H9 (cell line): ENCODE measurements at regions not wholly inside any gene's neighbourhood (a gene's known extent, or its start where the extent isn't known, plus 50 kb on each side); places are given as distances from the start of the nearest gene placed in this dataset.

Experiments
- DNase-seq: peaks from one replicate; pipeline ENCODE4 v3.0.0-alpha.2; 2017
- H2AFZ ChIP-seq: one replicate; pipeline ENCODE4 v1.6.1; 2013; ENCODE audit warnings: mild to moderate bottlenecking, low read length, control low read depth, moderate library complexity
- H2AK5ac ChIP-seq: 2 replicates; pipeline ENCODE4 v1.6.1; 2013; ENCODE audit warnings: low read length, control low read depth, mixed read lengths; ENCODE audit not compliant: insufficient read length
- H2BK120ac ChIP-seq: one replicate; pipeline ENCODE4 v1.6.1; 2013; ENCODE audit warnings: low read depth, mild to moderate bottlenecking, low read length, control low read depth, inconsistent platforms; ENCODE audit not compliant: poor library complexity, severe bottlenecking
- H2BK12ac ChIP-seq: 2 replicates; pipeline ENCODE4 v1.6.1; 2013; ENCODE audit warnings: low read length, control low read depth, mixed read lengths, low read depth; ENCODE audit not compliant: insufficient read length
- H2BK15ac ChIP-seq: 2 replicates; pipeline ENCODE4 v1.6.1; 2013; ENCODE audit warnings: low read depth, low read length, control low read depth
- H2BK20ac ChIP-seq: one replicate; pipeline ENCODE4 v1.6.1; 2013; ENCODE audit warnings: low read depth, mild to moderate bottlenecking, low read length, control low read depth, inconsistent platforms; ENCODE audit not compliant: poor library complexity, severe bottlenecking
- H2BK5ac ChIP-seq: 2 replicates; pipeline ENCODE4 v1.6.1; 2013; ENCODE audit warnings: low read length, control low read depth, mixed read lengths; ENCODE audit not compliant: insufficient read length
- H3K14ac ChIP-seq: 2 replicates; pipeline ENCODE4 v1.6.1; 2013; ENCODE audit warnings: low read length, control low read depth; ENCODE audit not compliant: insufficient read depth
- H3K18ac ChIP-seq: 2 replicates; pipeline ENCODE4 v1.6.1; 2013; ENCODE audit warnings: low read depth, mild to moderate bottlenecking, mixed read lengths, low read length, control low read depth; ENCODE audit not compliant: insufficient read length
- H3K23ac ChIP-seq: 2 replicates; pipeline ENCODE4 v1.6.1; 2013; ENCODE audit warnings: low read length, control low read depth, mixed read lengths, low read depth; ENCODE audit not compliant: insufficient read length
- H3K23me2 ChIP-seq: 2 replicates; pipeline ENCODE4 v1.6.1; 2013; ENCODE audit warnings: low read depth, mild to moderate bottlenecking, mixed read lengths, low read length, control low read depth; ENCODE audit not compliant: insufficient read length, poor library complexity, severe bottlenecking
- H3K27ac ChIP-seq: 2 replicates; pipeline ENCODE4 v1.5.1; 2013; ENCODE audit warnings: low read length, control low read depth, mixed read lengths, low read depth; ENCODE audit not compliant: insufficient read length
- H3K27me3 ChIP-seq: 2 replicates; pipeline ENCODE4 v1.6.1; 2013; ENCODE audit warnings: low read length, control low read depth, inconsistent platforms; ENCODE audit not compliant: insufficient read depth
- H3K4ac ChIP-seq: 2 replicates; pipeline ENCODE4 v1.6.1; 2013; ENCODE audit warnings: low read depth, mild to moderate bottlenecking, control low read depth, inconsistent platforms, low read length, moderate library complexity
- H3K4me1 ChIP-seq: 2 replicates; pipeline ENCODE4 v1.6.1; 2013; ENCODE audit warnings: low read length, control low read depth, inconsistent platforms; ENCODE audit not compliant: insufficient read depth
- H3K4me2 ChIP-seq: 2 replicates; pipeline ENCODE4 v1.6.1; 2013; ENCODE audit warnings: low read length, control low read depth, mixed read lengths; ENCODE audit not compliant: insufficient read length, insufficient read depth
- H3K56ac ChIP-seq: 2 replicates; pipeline ENCODE4 v1.6.1; 2013; ENCODE audit warnings: low read depth, mild to moderate bottlenecking, mixed read lengths, low read length, control low read depth; ENCODE audit not compliant: insufficient read length
- H3K79me1 ChIP-seq: 2 replicates; pipeline ENCODE4 v1.6.1; 2013; ENCODE audit warnings: low read depth, mild to moderate bottlenecking, moderate library complexity, low read length, control low read depth, inconsistent platforms; ENCODE audit not compliant: insufficient read depth, poor library complexity, severe bottlenecking
- H3K79me2 ChIP-seq: 2 replicates; pipeline ENCODE4 v1.6.1; 2013; ENCODE audit warnings: low read length, control low read depth, inconsistent platforms; ENCODE audit not compliant: insufficient read depth
- H3K9ac ChIP-seq: 2 replicates; pipeline ENCODE4 v1.6.1; 2013; ENCODE audit warnings: low read length, control low read depth, mixed read lengths; ENCODE audit not compliant: insufficient read length; ENCODE audit errors: extremely low read depth
- H3K9me3 ChIP-seq: one replicate; pipeline ENCODE4 v1.6.1; 2013; ENCODE audit warnings: low read depth, low read length, inconsistent platforms; ENCODE audit not compliant: control insufficient read depth
- H3T11ph ChIP-seq: one replicate; pipeline ENCODE4 v1.6.1; 2013; ENCODE audit warnings: mild to moderate bottlenecking, low read length, control low read depth, inconsistent platforms
- H4K20me1 ChIP-seq: one replicate; pipeline ENCODE4 v1.6.1; 2013; ENCODE audit not compliant: control insufficient read depth, insufficient read length, insufficient read depth
- H4K5ac ChIP-seq: 2 replicates; pipeline ENCODE4 v1.6.1; 2013; ENCODE audit warnings: low read depth, mild to moderate bottlenecking, mixed read lengths, low read length, control low read depth; ENCODE audit not compliant: insufficient read length
- H4K8ac ChIP-seq: replicated peaks from 2 replicates; pipeline ENCODE4 v1.6.1; 2013; ENCODE audit warnings: low read length, control low read depth, mixed read lengths, low read depth; ENCODE audit not compliant: insufficient read length
- H4K91ac ChIP-seq: 2 replicates; pipeline ENCODE4 v1.6.1; 2013; ENCODE audit warnings: low read depth, mild to moderate bottlenecking, moderate library complexity, mixed read lengths, low read length, control low read depth; ENCODE audit not compliant: insufficient read length
- H3K27ac Mint-ChIP-seq, 3 experiments: 2 replicates in 2 of 3; 3 replicates in 1 of 3; pipeline ENCODE4 v1.8.0; 2020 to 2021; ENCODE audit warnings: mixed read lengths in 3 of 3, mild to moderate bottlenecking in 1 of 3, moderate library complexity in 1 of 3
- H3K27me3 Mint-ChIP-seq: 2 replicates; pipeline ENCODE4 v1.8.0; 2021; ENCODE audit warnings: low read depth, mild to moderate bottlenecking, moderate library complexity, mixed read lengths
- H3K36me3 Mint-ChIP-seq, 3 experiments: 2 replicates in 2 of 3; 3 replicates in 1 of 3; pipeline ENCODE4 v1.8.0; 2020 to 2021; ENCODE audit warnings: low read depth in 3 of 3, mixed read lengths in 3 of 3; ENCODE audit not compliant: insufficient read depth in 1 of 3
- H3K4me1 Mint-ChIP-seq, 2 experiments: 2 replicates each; pipeline ENCODE4 v1.8.0; 2020; ENCODE audit warnings: mixed read lengths in 2 of 2
- H3K4me3 Mint-ChIP-seq, 2 experiments: 2 replicates in 1 of 2; 3 replicates in 1 of 2; pipeline ENCODE4 v1.8.0; 2020 to 2021; ENCODE audit warnings: mild to moderate bottlenecking in 2 of 2, mixed read lengths in 2 of 2, moderate library complexity in 1 of 2
- H3K9me3 Mint-ChIP-seq, 2 experiments: 2 replicates in 1 of 2; 3 replicates in 1 of 2; pipeline ENCODE4 v1.8.0; 2020; ENCODE audit warnings: mild to moderate bottlenecking in 2 of 2, mixed read lengths in 2 of 2, moderate library complexity in 1 of 2
- WGBS: extraction: QIAGEN DNeasy Blood & Tissue Kit; methylation state at CpG from one replicate; pipeline ENCODE4 v1.1.7; 2013; ENCODE audit warnings: missing lambda C conversion rate, low lambda C conversion rate, mixed read lengths; ENCODE audit not compliant: insufficient read length; ENCODE audit errors: extremely low coverage; 5-methylcytosine and 5-hydroxymethylcytosine counted together
- TF ChIP-seq, protein P1 (sequence below): fragments of 200-600 bp; sonication (generic); conservative IDR thresholded peaks from 3 replicates; pipeline ENCODE4 v1.8.0; 2021; ENCODE audit warnings: antibody characterized with exemption, mild to moderate bottlenecking

DNA sequence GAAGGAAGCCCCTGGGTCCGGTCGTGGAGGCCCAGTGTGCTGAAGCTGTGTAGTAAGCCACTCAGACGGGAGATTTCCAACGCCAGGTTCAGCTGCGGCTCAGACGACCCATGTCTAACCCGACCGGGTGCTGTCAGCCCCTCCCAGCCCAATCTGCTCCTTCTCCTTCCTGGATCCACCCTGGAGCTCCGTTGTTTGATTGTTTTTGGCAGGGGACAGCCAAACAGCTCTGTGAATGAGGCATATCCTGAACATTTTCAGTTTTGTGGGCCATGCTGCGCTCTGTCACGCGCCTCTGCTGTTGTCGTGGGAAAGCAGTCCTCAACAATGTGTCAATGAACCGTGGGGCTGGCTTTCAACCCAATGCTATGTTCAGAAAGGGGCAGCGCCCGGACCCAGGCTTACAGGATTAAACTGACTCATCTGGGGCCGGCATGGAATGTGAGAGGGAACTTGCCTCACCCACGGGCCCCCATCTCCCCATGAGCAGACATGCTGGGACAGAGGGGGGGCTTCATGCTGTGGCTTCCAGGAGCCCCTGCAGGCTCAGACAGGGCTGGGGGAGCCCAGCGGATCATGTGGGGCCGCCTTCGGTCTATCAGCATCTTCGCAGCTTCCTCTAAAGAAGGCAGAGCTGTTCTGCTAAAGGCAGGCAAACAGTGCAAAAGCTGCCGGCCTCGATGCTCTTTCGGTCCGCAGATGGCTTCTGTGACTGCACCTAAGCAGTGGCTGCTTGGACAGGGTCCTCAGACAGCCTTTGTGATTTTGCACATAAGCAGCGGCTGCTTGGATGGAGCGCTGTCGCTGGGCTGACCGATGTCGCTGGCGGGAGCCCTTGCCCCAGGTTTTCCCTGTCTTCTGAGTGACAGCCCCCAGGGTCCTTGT is 101.7 kb downstream of the RIPK4 start:
- Histone ChIP-seq H3K27ac (no peak overlapping the region), H2AK5ac (no peak overlapping the region), H3K79me1 (no peaks in the 10 kb centered on the region), H3K4me1 (no peaks in the 10 kb centered on the region), H3K9ac (no peak overlapping the region), H2BK20ac (no peak overlapping the region), H3K23me2 (no peaks in the 10 kb centered on the region), H3K4ac (no peak overlapping the region), H4K8ac (no peak overlapping the region), H3K9me3 (no peaks in the 10 kb centered on the region), H2AFZ (no peak overlapping the region), H3K14ac (peak overlapping the region; percentile 18; the same call in 1 of the 2 replicates), H3K4me2 (no peak overlapping the region), H3K27me3 (no peaks in the 10 kb centered on the region), H3T11ph (no peak overlapping the region), H4K91ac (no peak overlapping the region), H3K79me2 (no peaks in the 10 kb centered on the region), H2BK120ac (no peak overlapping the region), H2BK5ac (no peak overlapping the region), H2BK12ac (no peak overlapping the region), H4K5ac (no peak overlapping the region), H4K20me1 (no peaks in the 10 kb centered on the region), H3K18ac (no peak overlapping the region), H2BK15ac (no peak overlapping the region), H3K56ac (no peak overlapping the region), H3K23ac (no peak overlapping the region)
- TF ChIP-seq, protein P1, sequence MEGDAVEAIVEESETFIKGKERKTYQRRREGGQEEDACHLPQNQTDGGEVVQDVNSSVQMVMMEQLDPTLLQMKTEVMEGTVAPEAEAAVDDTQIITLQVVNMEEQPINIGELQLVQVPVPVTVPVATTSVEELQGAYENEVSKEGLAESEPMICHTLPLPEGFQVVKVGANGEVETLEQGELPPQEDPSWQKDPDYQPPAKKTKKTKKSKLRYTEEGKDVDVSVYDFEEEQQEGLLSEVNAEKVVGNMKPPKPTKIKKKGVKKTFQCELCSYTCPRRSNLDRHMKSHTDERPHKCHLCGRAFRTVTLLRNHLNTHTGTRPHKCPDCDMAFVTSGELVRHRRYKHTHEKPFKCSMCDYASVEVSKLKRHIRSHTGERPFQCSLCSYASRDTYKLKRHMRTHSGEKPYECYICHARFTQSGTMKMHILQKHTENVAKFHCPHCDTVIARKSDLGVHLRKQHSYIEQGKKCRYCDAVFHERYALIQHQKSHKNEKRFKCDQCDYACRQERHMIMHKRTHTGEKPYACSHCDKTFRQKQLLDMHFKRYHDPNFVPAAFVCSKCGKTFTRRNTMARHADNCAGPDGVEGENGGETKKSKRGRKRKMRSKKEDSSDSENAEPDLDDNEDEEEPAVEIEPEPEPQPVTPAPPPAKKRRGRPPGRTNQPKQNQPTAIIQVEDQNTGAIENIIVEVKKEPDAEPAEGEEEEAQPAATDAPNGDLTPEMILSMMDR: no peak
- Mint-ChIP-seq H3K27ac (no peak overlapping the region), H3K9me3 (no peaks in the 10 kb centered on the region), H3K4me1 (peaks cover 5 to 6% of the 10 kb centered on the region in 2 experiments; a peak in 2 of 4 replicates), H3K36me3 (no peaks in the 10 kb centered on the region; a peak in 1 of 7 replicates), H3K4me3 (no peak overlapping the region), H3K27me3 (peaks cover 9% of the 10 kb centered on the region)
- no peak for DNase-seq
- no CpG with 5 or more reads among the region's 32 CpGs for WGBS
